CD4-positive, alpha-beta T cell (primary cell): ENCODE measurements at regions not wholly inside any gene's neighbourhood (a gene's known extent, or its start where the extent isn't known, plus 50 kb on each side); places are given as distances from the start of the nearest gene placed in this dataset.

Source experiments
- ATAC-seq: fragments of 200-7000 bp; cut with Tn5 transposase; one replicate; pipeline ENCODE4 v1.10.0; 2022; ENCODE audit warnings: mild to moderate bottlenecking; ENCODE audit not compliant: poor library complexity
- CTCF ChIA-PET: fragments of 350-600 bp; sonication (Branson Sonifier 250); formaldehyde crosslinking; loops from one replicate; lab custom pipeline; 2021; ENCODE audit warnings: antibody characterized with exemption, inconsistent platforms; lab: Charles Lee
- POLR2A ChIA-PET: fragments of 350-600 bp; sonication (Branson Sonifier 250); formaldehyde crosslinking; loops from one replicate; lab custom pipeline; 2021; ENCODE audit warnings: antibody characterized with exemption, inconsistent platforms; lab: Charles Lee
- DNase-seq, 14 experiments: peaks; one replicate each; pipeline ENCODE4 v3.0.0-alpha.2; 2013 to 2020; ENCODE audit warnings: mixed read lengths in 2 of 14
- H3K27ac ChIP-seq, 2 donors: one replicate each; pipeline versions ENCODE4 v1.5.1 to v1.7.0; 2013; ENCODE audit warnings: low read length in 2 of 2, low read depth in 1 of 2, mild to moderate bottlenecking in 1 of 2
- H3K27me3 ChIP-seq, 2 experiments: 1 replicate in 1 of 2; 2 replicates in 1 of 2; pipeline versions ENCODE4 v1.6.1 to v1.7.0; 2013; ENCODE audit warnings: low read length in 2 of 2, control low read depth in 1 of 2, mild to moderate bottlenecking in 1 of 2, moderate library complexity in 1 of 2; ENCODE audit not compliant: insufficient read depth in 2 of 2, control insufficient read depth in 1 of 2
- H3K36me3 ChIP-seq: one replicate; pipeline ENCODE4 v1.6.1; 2013; ENCODE audit warnings: low read length, control low read depth; ENCODE audit not compliant: insufficient read depth
- H3K4me1 ChIP-seq: one replicate; pipeline ENCODE4 v1.6.1; 2013; ENCODE audit warnings: low read length, control low read depth; ENCODE audit not compliant: insufficient read depth
- H3K4me3 ChIP-seq: one replicate; pipeline ENCODE4 v1.5.1; 2013; ENCODE audit warnings: mild to moderate bottlenecking, low read length, moderate library complexity
- H3K9me3 ChIP-seq, 2 experiments: 1 replicate in 1 of 2; 2 replicates in 1 of 2; pipeline versions ENCODE4 v1.6.1 to v1.7.0; 2013; ENCODE audit warnings: low read length in 2 of 2, mild to moderate bottlenecking in 2 of 2, control low read depth in 1 of 2, moderate library complexity in 1 of 2; ENCODE audit not compliant: control insufficient read depth in 1 of 2, insufficient read depth in 1 of 2
- H3K27ac Mint-ChIP-seq: one replicate; pipeline ENCODE4 v1.8.0; 2020; ENCODE audit warnings: mixed read lengths
- H3K27me3 Mint-ChIP-seq: one replicate; pipeline ENCODE4 v1.8.0; 2021; ENCODE audit warnings: mixed read lengths
- H3K36me3 Mint-ChIP-seq: one replicate; pipeline ENCODE4 v1.8.0; 2021; ENCODE audit warnings: low read depth, mixed read lengths
- H3K4me1 Mint-ChIP-seq: one replicate; pipeline ENCODE4 v1.8.0; 2021; ENCODE audit warnings: low read depth, mixed read lengths
- H3K4me3 Mint-ChIP-seq: one replicate; pipeline ENCODE4 v1.8.0; 2020; ENCODE audit warnings: mild to moderate bottlenecking, mixed read lengths
- H3K9me3 Mint-ChIP-seq: one replicate; pipeline ENCODE4 v1.8.0; 2020; ENCODE audit warnings: mixed read lengths
- intact Hi-C, 2 experiments: fragments of 100-400 bp; cut with DNase I in 1 of 2; cut with micrococcal nuclease in 1 of 2; formaldehyde crosslinking; loops; one replicate each; pipeline versions ENCODE4 v1.15.1 to v1.9.0; 2023 to 2025; cut with DNase I, micrococcal nuclease
- TF ChIP-seq, protein P1 (sequence below): fragments of 200-600 bp; IDR thresholded peaks from one replicate; pipeline ENCODE4 v1.8.0; 2022; ENCODE audit warnings: antibody characterized with exemption, mild to moderate bottlenecking

- Histone ChIP-seq H3K4me3 (no peak overlapping the region), H3K27ac (no peak overlapping the region), H3K36me3 (no peaks in the 10 kb centered on the region), H3K27me3 (no peaks in the 10 kb centered on the region), H3K9me3 (no peaks in the 10 kb centered on the region), H3K4me1 (no peaks in the 10 kb centered on the region)
- ATAC-seq (no peak), DNase-seq (no peak)
- peaks cover 6% of the 10 kb centered on the region for H3K27me3 Mint-ChIP-seq
- no peaks in the 10 kb centered on the region for H3K4me1 Mint-ChIP-seq
- H3K4me3 Mint-ChIP-seq, result no peak overlapping the region
- no peak overlapping the region for H3K27ac Mint-ChIP-seq
- no peaks in the 10 kb centered on the region for H3K36me3 Mint-ChIP-seq
- intact Hi-C loops, result no loop called here
- H3K9me3 Mint-ChIP-seq, result no peaks in the 10 kb centered on the region
- CTCF ChIA-PET, result no interaction called here
- POLR2A ChIA-PET, result no interaction called here
- TF ChIP-seq, protein P1, sequence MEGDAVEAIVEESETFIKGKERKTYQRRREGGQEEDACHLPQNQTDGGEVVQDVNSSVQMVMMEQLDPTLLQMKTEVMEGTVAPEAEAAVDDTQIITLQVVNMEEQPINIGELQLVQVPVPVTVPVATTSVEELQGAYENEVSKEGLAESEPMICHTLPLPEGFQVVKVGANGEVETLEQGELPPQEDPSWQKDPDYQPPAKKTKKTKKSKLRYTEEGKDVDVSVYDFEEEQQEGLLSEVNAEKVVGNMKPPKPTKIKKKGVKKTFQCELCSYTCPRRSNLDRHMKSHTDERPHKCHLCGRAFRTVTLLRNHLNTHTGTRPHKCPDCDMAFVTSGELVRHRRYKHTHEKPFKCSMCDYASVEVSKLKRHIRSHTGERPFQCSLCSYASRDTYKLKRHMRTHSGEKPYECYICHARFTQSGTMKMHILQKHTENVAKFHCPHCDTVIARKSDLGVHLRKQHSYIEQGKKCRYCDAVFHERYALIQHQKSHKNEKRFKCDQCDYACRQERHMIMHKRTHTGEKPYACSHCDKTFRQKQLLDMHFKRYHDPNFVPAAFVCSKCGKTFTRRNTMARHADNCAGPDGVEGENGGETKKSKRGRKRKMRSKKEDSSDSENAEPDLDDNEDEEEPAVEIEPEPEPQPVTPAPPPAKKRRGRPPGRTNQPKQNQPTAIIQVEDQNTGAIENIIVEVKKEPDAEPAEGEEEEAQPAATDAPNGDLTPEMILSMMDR, result no peak
These were observed 85.6 kb downstream of the BMP4 start for GRCh38 chr14:53871011-53871410.

- POLR2A ChIA-PET, result no interaction called here
- Mint-ChIP-seq H3K27me3 (peaks cover 6% of the 10 kb centered on the region), H3K4me1 (no peaks in the 10 kb centered on the region), H3K9me3 (no peaks in the 10 kb centered on the region), H3K27ac (no peak overlapping the region), H3K36me3 (no peaks in the 10 kb centered on the region), H3K4me3 (no peak overlapping the region)
- H3K4me1 ChIP-seq, result no peaks in the 10 kb centered on the region
- DNase-seq (no peak), ATAC-seq (no peak)
- TF ChIP-seq, protein P1, result no peak
- no peaks in the 10 kb centered on the region for H3K36me3 ChIP-seq
- no peak overlapping the region for H3K4me3 ChIP-seq
- CTCF ChIA-PET, result no interaction called here
- intact Hi-C loops, result no loop called here
- no peaks in the 10 kb centered on the region for H3K9me3 ChIP-seq
- H3K27me3 ChIP-seq, result no peaks in the 10 kb centered on the region
- no peak overlapping the region for H3K27ac ChIP-seq
These were observed 90.9 kb downstream of the BMP4 start for GRCh38 chr14:53865711-53866110.

- intact Hi-C loops, result no loop called here
- no peak for DNase-seq
- no peaks in the 10 kb centered on the region for H3K4me1 ChIP-seq
- H3K9me3 Mint-ChIP-seq, result no peaks in the 10 kb centered on the region
- TF ChIP-seq, protein P1, result no peak
- H3K4me3 Mint-ChIP-seq, result no peak overlapping the region
- H3K36me3 ChIP-seq, result no peaks in the 10 kb centered on the region
- ChIA-PET POLR2A (no interaction called here), CTCF (no interaction called here)
- peaks cover 6% of the 10 kb centered on the region for H3K27me3 Mint-ChIP-seq
- ATAC-seq, result no peak
- no peaks in the 10 kb centered on the region for H3K36me3 Mint-ChIP-seq
- H3K9me3 ChIP-seq, result no peaks in the 10 kb centered on the region
- no peaks in the 10 kb centered on the region for H3K27me3 ChIP-seq
- H3K4me1 Mint-ChIP-seq, result no peaks in the 10 kb centered on the region
- H3K4me3 ChIP-seq, result no peak overlapping the region
- H3K27ac ChIP-seq, result no peak overlapping the region
- no peak overlapping the region for H3K27ac Mint-ChIP-seq
These were observed 94.8 kb downstream of the BMP4 start for GRCh38 chr14:53861781-53862180.
